Heart left ventricle (tissue), 13 donors: ENCODE measurements at regions not wholly inside any gene's neighbourhood (a gene's known extent, or its start where the extent isn't known, plus 50 kb on each side); places are given as distances from the start of the nearest gene placed in this dataset.

Source experiments
- POLR2A ChIP-seq, 2 donors: fragments of 450-650 bp; IDR thresholded peaks; one replicate each; pipeline ENCODE4 v1.6.1; 2017; ENCODE audit warnings: antibody characterized with exemption in 2 of 2, mild to moderate bottlenecking in 2 of 2, moderate library complexity in 2 of 2
- TF ChIP-seq, protein P1 (sequence below), 12 donors: fragments of 200-600 bp; sonication (generic) in 4 of 12; IDR thresholded peaks; one replicate each; pipeline versions ENCODE4 v1.5.0 to v1.8.0; 2018 to 2022; ENCODE audit warnings: antibody characterized with exemption in 12 of 12, mild to moderate bottlenecking in 5 of 12
- donor health status: ischemic (EF 13 %, LVEDD 7.1; RV severe dilation, severe dysfunction).
- donor health status: DM: no; HTN: yes; CAD: no.
- donor health status: DM: no; HTN: no; CAD: no.
- donor health status: ischemic (EF 25% LVEDD 6.9; RV normal size, moderate dysfunction).
- donor health status: ischemic (EF 25% LVEDD 5.7; RV mildly dilated, moderate dysfunction).
- donor health status: ischemic (EF 35%, LVEDD 5.7; RV mildly dilated, moderate dysfunction).
- donor health status: nonischemic (EF 11% LVEDD 7.7; RV severe dilation, severe dysfunction).
- donor health status: DM: yes; HTN: yes; CAD: no.
- donor health status: PGD.
- donor health status: ischemic (EF 29% LVEDD 5.4; RV normal size, mild dysfunction).
- donor health status: nonischemic (EF 23%, LVEDD 6.1; RV moderate dilation, normal function).

DNA sequence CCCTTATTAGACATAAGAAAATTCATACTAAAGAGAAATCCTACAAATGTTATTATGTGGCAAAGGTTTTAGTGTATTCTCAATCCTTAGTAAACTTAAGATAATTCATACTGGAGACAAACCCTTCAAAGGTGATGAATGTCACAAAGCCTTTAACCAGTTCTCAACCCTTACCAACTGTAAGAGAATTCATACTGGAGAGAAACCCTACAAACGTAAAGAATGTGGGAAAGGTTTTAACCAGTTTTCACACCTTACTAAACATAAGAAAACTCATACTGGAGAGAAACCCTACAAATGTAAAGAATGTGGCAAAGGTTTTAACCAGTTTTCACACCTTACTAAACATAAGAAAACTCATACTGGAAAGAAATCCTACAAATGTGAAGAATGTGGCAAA, 93.2 kb downstream of the ZNF680 start:
- TF ChIP-seq, protein P1, sequence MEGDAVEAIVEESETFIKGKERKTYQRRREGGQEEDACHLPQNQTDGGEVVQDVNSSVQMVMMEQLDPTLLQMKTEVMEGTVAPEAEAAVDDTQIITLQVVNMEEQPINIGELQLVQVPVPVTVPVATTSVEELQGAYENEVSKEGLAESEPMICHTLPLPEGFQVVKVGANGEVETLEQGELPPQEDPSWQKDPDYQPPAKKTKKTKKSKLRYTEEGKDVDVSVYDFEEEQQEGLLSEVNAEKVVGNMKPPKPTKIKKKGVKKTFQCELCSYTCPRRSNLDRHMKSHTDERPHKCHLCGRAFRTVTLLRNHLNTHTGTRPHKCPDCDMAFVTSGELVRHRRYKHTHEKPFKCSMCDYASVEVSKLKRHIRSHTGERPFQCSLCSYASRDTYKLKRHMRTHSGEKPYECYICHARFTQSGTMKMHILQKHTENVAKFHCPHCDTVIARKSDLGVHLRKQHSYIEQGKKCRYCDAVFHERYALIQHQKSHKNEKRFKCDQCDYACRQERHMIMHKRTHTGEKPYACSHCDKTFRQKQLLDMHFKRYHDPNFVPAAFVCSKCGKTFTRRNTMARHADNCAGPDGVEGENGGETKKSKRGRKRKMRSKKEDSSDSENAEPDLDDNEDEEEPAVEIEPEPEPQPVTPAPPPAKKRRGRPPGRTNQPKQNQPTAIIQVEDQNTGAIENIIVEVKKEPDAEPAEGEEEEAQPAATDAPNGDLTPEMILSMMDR (IDR thresholded peaks at IDR 0.05), result no peak
- TF ChIP-seq POLR2A (IDR thresholded peaks at IDR 0.05), result no peak
